HCT116 (cell line): ENCODE measurements at regions not wholly inside any gene's neighbourhood (a gene's known extent, or its start where the extent isn't known, plus 50 kb on each side); places are given as distances from the start of the nearest gene placed in this dataset.

ENCODE experiments used
- ATAC-seq: fragments of 200-7000 bp; cut with Tn5 transposase; 2 replicates; pipeline ENCODE4 v1.9.1; 2020; ENCODE audit warnings: mild to moderate bottlenecking, moderate library complexity
- BruUV-seq: library from RNA; stranded (reverse); fragments of 400-500 nt; replicated peaks from 2 replicates; lab custom pipeline; 2021; lab: Mats Ljungman, UMichigan
- CTCF ChIA-PET: fragments of 300-600 bp; sonication (Branson Sonifier 250); formaldehyde crosslinking; loops from one replicate; lab custom pipeline; 2021; ENCODE audit warnings: antibody characterized with exemption; lab: Charles Lee
- POLR2A ChIA-PET: fragments of 300-600, 350-600 bp; sonication (Branson Sonifier 250); formaldehyde crosslinking; loops from one replicate; lab custom pipeline; 2021; ENCODE audit warnings: antibody characterized with exemption; lab: Charles Lee
- RAD21 ChIA-PET, 2 experiments: fragments of 300-600 bp; sonication (Branson Sonifier 250); formaldehyde crosslinking; loops; one replicate each; lab custom pipeline; 2023; ENCODE audit warnings: low total read pairs in 2 of 2; ENCODE audit not compliant: uncharacterized antibody in 2 of 2, unreplicated experiment in 2 of 2, low non-redundant PET in 1 of 2; lab: Charles Lee
- DNase-seq: peaks from one replicate; pipeline ENCODE4 v3.0.0-alpha.2; 2010; ENCODE audit warnings: low read depth, low spot score
- H2AFZ ChIP-seq: fragments of 200-600 bp; shearing (Covaris generic), sonication (generic); 2 replicates; pipeline ENCODE4 v1.6.1; 2017; ENCODE audit warnings: low read depth, mixed run types, mixed read lengths, antibody characterized with exemption, low read length; ENCODE audit not compliant: poor library complexity, severe bottlenecking
- H3K27ac ChIP-seq: 2 replicates; pipeline ENCODE4 v1.5.1; 2012; ENCODE audit warnings: low read depth, low read length
- H3K27me3 ChIP-seq: fragments of 200-600 bp; sonication (generic); 2 replicates; pipeline ENCODE4 v1.6.1; 2016; ENCODE audit warnings: mixed run types, low read length, mixed read lengths; ENCODE audit not compliant: insufficient read depth
- H3K36me3 ChIP-seq, 2 experiments: fragments of 200-500 bp in 1 of 2; fragments of 200-600 bp in 1 of 2; sonication (Bioruptor generic) in 1 of 2; sonication (generic) in 1 of 2; 2 replicates each; pipeline versions ENCODE4 v1.5.1 to v1.6.1; 2014 to 2016; ENCODE audit warnings: low read length in 2 of 2, inconsistent platforms in 1 of 2, mixed read lengths in 1 of 2, mixed run types in 1 of 2; ENCODE audit not compliant: insufficient read depth in 2 of 2, control insufficient read depth in 1 of 2
- H3K4me1 ChIP-seq, 2 experiments: fragments of 200-600 bp in 1 of 2; sonication (generic) in 1 of 2; 2 replicates each; pipeline versions ENCODE4 v1.5.1 to v1.6.1; 2012 to 2017; ENCODE audit warnings: low read length in 2 of 2, inconsistent platforms in 1 of 2, mild to moderate bottlenecking in 1 of 2, mixed read lengths in 1 of 2, mixed run types in 1 of 2, moderate library complexity in 1 of 2; ENCODE audit not compliant: insufficient read depth in 2 of 2, control insufficient read depth in 1 of 2
- H3K4me2 ChIP-seq: fragments of 200-600 bp; sonication (generic); 2 replicates; pipeline ENCODE4 v1.6.1; 2017; ENCODE audit warnings: mixed run types, low read length, mixed read lengths
- H3K4me3 ChIP-seq, 2 experiments: fragments of 200-600 bp in 1 of 2; sonication (generic) in 1 of 2; replicated peaks in 1 of 2; 2 replicates each; pipeline ENCODE4 v1.5.1; 2011 to 2016; ENCODE audit warnings: low read length in 2 of 2, control low read depth in 1 of 2, low read depth in 1 of 2, mild to moderate bottlenecking in 1 of 2, mixed read lengths in 1 of 2, mixed run types in 1 of 2
- H3K79me2 ChIP-seq: fragments of 200-600 bp; sonication (generic); 2 replicates; pipeline ENCODE4 v1.6.1; 2017; ENCODE audit warnings: mild to moderate bottlenecking, mixed run types, low read length, moderate library complexity, mixed read lengths; ENCODE audit not compliant: insufficient read depth
- H3K9ac ChIP-seq: fragments of 200-600 bp; sonication (generic); 2 replicates; pipeline ENCODE4 v1.6.1; 2016; ENCODE audit warnings: low read length, mixed read lengths
- H3K9me2 ChIP-seq: fragments of 200-600 bp; sonication (generic), shearing (Covaris generic); 2 replicates; pipeline ENCODE4 v1.6.1; 2017; ENCODE audit warnings: mixed run types, mild to moderate bottlenecking, moderate library complexity; ENCODE audit not compliant: insufficient read depth
- H3K9me3 ChIP-seq, 2 experiments: fragments of 200-500 bp in 1 of 2; fragments of 200-600 bp in 1 of 2; sonication (Bioruptor generic) in 1 of 2; sonication (generic) in 1 of 2; 2 replicates each; pipeline ENCODE4 v1.6.1; 2014 to 2017; ENCODE audit warnings: low read length in 2 of 2, mixed read lengths in 2 of 2, inconsistent platforms in 1 of 2, low read depth in 1 of 2, mild to moderate bottlenecking in 1 of 2, mixed run types in 1 of 2, moderate library complexity in 1 of 2; ENCODE audit not compliant: control insufficient read depth in 1 of 2, insufficient read depth in 1 of 2
- H4K20me1 ChIP-seq: fragments of 200-600 bp; sonication (generic), shearing (Covaris generic); 2 replicates; pipeline ENCODE4 v1.6.1; 2017; ENCODE audit warnings: mixed run types, mild to moderate bottlenecking, moderate library complexity; ENCODE audit not compliant: insufficient read depth
- ATF3 ChIP-seq: IDR thresholded peaks from 2 replicates; pipeline ENCODE4 v1.6.1; 2012
- CBX3 ChIP-seq: IDR thresholded peaks from 2 replicates; pipeline ENCODE4 v1.6.1; 2012; ENCODE audit warnings: low read depth
- CEBPB ChIP-seq: IDR thresholded peaks from 2 replicates; pipeline ENCODE4 v1.6.1; 2012; ENCODE audit warnings: low read depth
- CTCF ChIP-seq, 3 experiments: fragments of 200-600 bp in 1 of 3; sonication (generic) in 1 of 3; IDR thresholded peaks in 2 of 3; conservative IDR thresholded peaks in 1 of 3; 2 replicates each; pipeline ENCODE4 v1.5.1; 2012 to 2017; ENCODE audit warnings: low read depth in 2 of 3, low read length in 2 of 3, antibody characterized with exemption in 1 of 3, borderline replicate concordance in 1 of 3, control low read depth in 1 of 3, mild to moderate bottlenecking in 1 of 3, mixed read lengths in 1 of 3, mixed run types in 1 of 3, moderate library complexity in 1 of 3; ENCODE audit not compliant: insufficient read depth in 1 of 3
- EGR1 ChIP-seq: IDR thresholded peaks from 2 replicates; pipeline ENCODE4 v1.6.1; 2012; ENCODE audit warnings: low read depth
- ELF1 ChIP-seq: IDR thresholded peaks from 2 replicates; pipeline ENCODE4 v1.6.1; 2012; ENCODE audit warnings: low read depth, borderline replicate concordance
- EZH2 ChIP-seq: fragments of 200-600 bp; sonication (generic); IDR thresholded peaks from 2 replicates; pipeline ENCODE4 v1.6.1; 2017; ENCODE audit warnings: antibody characterized with exemption, mixed run types
- EZH2phosphoT487 ChIP-seq: fragments of 200-600 bp; IDR thresholded peaks from 2 replicates; pipeline ENCODE4 v1.6.1; 2018; ENCODE audit warnings: antibody characterized with exemption, borderline replicate concordance
- FOSL1 ChIP-seq: IDR thresholded peaks from 2 replicates; pipeline ENCODE4 v1.6.1; 2012; ENCODE audit warnings: low read depth
- JUND ChIP-seq: IDR thresholded peaks from 2 replicates; pipeline ENCODE4 v1.6.1; 2012
- MAX ChIP-seq: IDR thresholded peaks from 2 replicates; pipeline ENCODE4 v1.6.1; 2012
- POLR2A ChIP-seq: IDR thresholded peaks from 2 replicates; pipeline ENCODE4 v1.7.0; 2011; ENCODE audit warnings: borderline replicate concordance; ENCODE audit not compliant: insufficient read depth, insufficient read length; ENCODE audit errors: extremely low read depth
- POLR2AphosphoS5 ChIP-seq: IDR thresholded peaks from 2 replicates; pipeline ENCODE4 v1.6.1; 2011; ENCODE audit warnings: mild to moderate bottlenecking, low read depth, low read length, moderate library complexity
- SIN3A ChIP-seq: IDR thresholded peaks from 2 replicates; pipeline ENCODE4 v1.6.1; 2012; ENCODE audit warnings: low read depth
- ZFX ChIP-seq: fragments of 450-650 bp; IDR thresholded peaks from 2 replicates; pipeline ENCODE4 v1.6.1; 2017
- ZNF274 ChIP-seq: fragments of 200-500 bp; sonication (Bioruptor generic); IDR thresholded peaks from 2 replicates; pipeline ENCODE4 v1.6.1; 2014; ENCODE audit warnings: mild to moderate bottlenecking, low read depth, low read length, inconsistent platforms
- intact Hi-C: fragments of 100-400 bp; cut with micrococcal nuclease; formaldehyde crosslinking; loops from 2 replicates; pipeline ENCODE4 v1.10.0; 2022
- TF ChIP-seq, protein P1 (sequence below): IDR thresholded peaks from 2 replicates; pipeline ENCODE4 v1.6.1; 2011; ENCODE audit warnings: mild to moderate bottlenecking, low read length, moderate library complexity; ENCODE audit not compliant: insufficient replicate concordance; ENCODE audit errors: extremely low read depth
- TF ChIP-seq, protein P2 (sequence below): IDR thresholded peaks from 2 replicates; pipeline ENCODE4 v1.6.1; 2012; ENCODE audit warnings: low read depth

GRCh38 chr12:125304029-125304428 lies 238.8 kb downstream of the AACS start:
- H3K27ac ChIP-seq, result no peak overlapping the region
- no peaks in the 10 kb centered on the region for H3K4me1 ChIP-seq
- no peak overlapping the region for H2AFZ ChIP-seq
- no peak overlapping the region for H3K4me3 ChIP-seq
- BruUV-seq, result no TSS peak
- DNase-seq, result no peak
- H3K4me2 ChIP-seq, result no peak overlapping the region
- H4K20me1 ChIP-seq, result no peaks in the 10 kb centered on the region
- CTCF ChIA-PET, result no interaction called here
- no peaks in the 10 kb centered on the region for H3K9me3 ChIP-seq
- POLR2A ChIA-PET, result no interaction called here
- TF ChIP-seq, protein P1, sequence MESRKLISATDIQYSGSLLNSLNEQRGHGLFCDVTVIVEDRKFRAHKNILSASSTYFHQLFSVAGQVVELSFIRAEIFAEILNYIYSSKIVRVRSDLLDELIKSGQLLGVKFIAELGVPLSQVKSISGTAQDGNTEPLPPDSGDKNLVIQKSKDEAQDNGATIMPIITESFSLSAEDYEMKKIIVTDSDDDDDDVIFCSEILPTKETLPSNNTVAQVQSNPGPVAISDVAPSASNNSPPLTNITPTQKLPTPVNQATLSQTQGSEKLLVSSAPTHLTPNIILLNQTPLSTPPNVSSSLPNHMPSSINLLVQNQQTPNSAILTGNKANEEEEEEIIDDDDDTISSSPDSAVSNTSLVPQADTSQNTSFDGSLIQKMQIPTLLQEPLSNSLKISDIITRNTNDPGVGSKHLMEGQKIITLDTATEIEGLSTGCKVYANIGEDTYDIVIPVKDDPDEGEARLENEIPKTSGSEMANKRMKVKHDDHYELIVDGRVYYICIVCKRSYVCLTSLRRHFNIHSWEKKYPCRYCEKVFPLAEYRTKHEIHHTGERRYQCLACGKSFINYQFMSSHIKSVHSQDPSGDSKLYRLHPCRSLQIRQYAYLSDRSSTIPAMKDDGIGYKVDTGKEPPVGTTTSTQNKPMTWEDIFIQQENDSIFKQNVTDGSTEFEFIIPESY, result no peak
- TF ChIP-seq SIN3A, result no peak
- TF ChIP-seq CBX3, result no peak
- no peak for TF ChIP-seq ATF3
- no peak for TF ChIP-seq ELF1
- no peak for TF ChIP-seq JUND
- TF ChIP-seq ZFX, result no peak
- no peak for TF ChIP-seq POLR2A
- TF ChIP-seq, protein P2, sequence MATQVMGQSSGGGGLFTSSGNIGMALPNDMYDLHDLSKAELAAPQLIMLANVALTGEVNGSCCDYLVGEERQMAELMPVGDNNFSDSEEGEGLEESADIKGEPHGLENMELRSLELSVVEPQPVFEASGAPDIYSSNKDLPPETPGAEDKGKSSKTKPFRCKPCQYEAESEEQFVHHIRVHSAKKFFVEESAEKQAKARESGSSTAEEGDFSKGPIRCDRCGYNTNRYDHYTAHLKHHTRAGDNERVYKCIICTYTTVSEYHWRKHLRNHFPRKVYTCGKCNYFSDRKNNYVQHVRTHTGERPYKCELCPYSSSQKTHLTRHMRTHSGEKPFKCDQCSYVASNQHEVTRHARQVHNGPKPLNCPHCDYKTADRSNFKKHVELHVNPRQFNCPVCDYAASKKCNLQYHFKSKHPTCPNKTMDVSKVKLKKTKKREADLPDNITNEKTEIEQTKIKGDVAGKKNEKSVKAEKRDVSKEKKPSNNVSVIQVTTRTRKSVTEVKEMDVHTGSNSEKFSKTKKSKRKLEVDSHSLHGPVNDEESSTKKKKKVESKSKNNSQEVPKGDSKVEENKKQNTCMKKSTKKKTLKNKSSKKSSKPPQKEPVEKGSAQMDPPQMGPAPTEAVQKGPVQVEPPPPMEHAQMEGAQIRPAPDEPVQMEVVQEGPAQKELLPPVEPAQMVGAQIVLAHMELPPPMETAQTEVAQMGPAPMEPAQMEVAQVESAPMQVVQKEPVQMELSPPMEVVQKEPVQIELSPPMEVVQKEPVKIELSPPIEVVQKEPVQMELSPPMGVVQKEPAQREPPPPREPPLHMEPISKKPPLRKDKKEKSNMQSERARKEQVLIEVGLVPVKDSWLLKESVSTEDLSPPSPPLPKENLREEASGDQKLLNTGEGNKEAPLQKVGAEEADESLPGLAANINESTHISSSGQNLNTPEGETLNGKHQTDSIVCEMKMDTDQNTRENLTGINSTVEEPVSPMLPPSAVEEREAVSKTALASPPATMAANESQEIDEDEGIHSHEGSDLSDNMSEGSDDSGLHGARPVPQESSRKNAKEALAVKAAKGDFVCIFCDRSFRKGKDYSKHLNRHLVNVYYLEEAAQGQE, result no peak
- no peak for TF ChIP-seq CEBPB
- TF ChIP-seq MAX, result no peak
- no peak for TF ChIP-seq FOSL1
- TF ChIP-seq POLR2AphosphoS5, result no peak
- no peak for TF ChIP-seq EZH2phosphoT487
- no peak for TF ChIP-seq CTCF (IDR thresholded peaks at IDR 0.05 in 2 of 3, conservative IDR thresholded peaks at IDR 0.05 in 1 of 3; ENCODE audit: borderline replicate concordance in 1 of 3, insufficient read depth in 1 of 3, low read depth in 2 of 3, low read length in 2 of 3)
- TF ChIP-seq EGR1, result no peak
- no peak for TF ChIP-seq EZH2
- no peak for TF ChIP-seq ZNF274
- RAD21 ChIA-PET, result no interaction called here
- no peaks in the 10 kb centered on the region for H3K79me2 ChIP-seq
- intact Hi-C loops, result no loop called here
- H3K27me3 ChIP-seq, result peaks cover 24% of the 10 kb centered on the region
- H3K36me3 ChIP-seq, result no peaks in the 10 kb centered on the region; a peak in 1 of 4 replicates
- H3K9me2 ChIP-seq, result no peaks in the 10 kb centered on the region
- no peak overlapping the region for H3K9ac ChIP-seq
- ATAC-seq, result no peak
